Stomach (tissue), 8 donors: ENCODE measurements at regions not wholly inside any gene's neighbourhood (a gene's known extent, or its start where the extent isn't known, plus 50 kb on each side); places are given as distances from the start of the nearest gene placed in this dataset.

Experiments used
- DNase-seq, 2 donors: peaks; one replicate each; pipeline versions ENCODE4 v3.0.0 to v3.0.0-alpha.2; 2013 to 2019
- H3K27ac ChIP-seq, 5 donors: fragments of 200-600 bp in 4 of 5; sonication (generic) in 4 of 5; one replicate each; pipeline ENCODE4 v1.5.1; 2013 to 2019; ENCODE audit warnings: mild to moderate bottlenecking in 1 of 5, moderate library complexity in 1 of 5
- H3K27me3 ChIP-seq, 3 donors: fragments of 200-600 bp; sonication (generic); one replicate each; pipeline ENCODE4 v1.5.1; 2017 to 2019; ENCODE audit warnings: mixed run types in 1 of 3
- H3K36me3 ChIP-seq, 4 donors: fragments of 200-600 bp; sonication (generic); 1 replicate in 3 of 4; 2 replicates in 1 of 4; pipeline ENCODE4 v1.5.1; 2016 to 2019
- H3K4me1 ChIP-seq, 4 donors: fragments of 200-600 bp; sonication (generic); one replicate each; pipeline ENCODE4 v1.5.1; 2016 to 2019
- H3K4me3 ChIP-seq, 4 donors: fragments of 200-600 bp; sonication (generic) in 3 of 4; one replicate each; pipeline ENCODE4 v1.5.1; 2016 to 2019; ENCODE audit warnings: mild to moderate bottlenecking in 1 of 4
- H3K9me3 ChIP-seq, 4 donors: fragments of 200-600 bp; sonication (generic); one replicate each; pipeline ENCODE4 v1.5.1; 2016 to 2019
- EP300 ChIP-seq: sonication (generic); formaldehyde crosslinking; IDR thresholded peaks from one replicate; pipeline ENCODE4 v1.6.1; 2017; ENCODE audit warnings: antibody characterized with exemption
- POLR2A ChIP-seq, 4 donors: fragments of 450-650 bp; IDR thresholded peaks; one replicate each; pipeline ENCODE4 v1.6.1; 2016; ENCODE audit warnings: antibody characterized with exemption in 4 of 4, control low read depth in 2 of 4, mild to moderate bottlenecking in 1 of 4, moderate library complexity in 1 of 4
- POLR2AphosphoS5 ChIP-seq, 3 donors: sonication (generic); formaldehyde crosslinking; IDR thresholded peaks; one replicate each; pipeline ENCODE4 v1.6.1; 2016; ENCODE audit warnings: antibody characterized with exemption in 3 of 3
- WGBS, 5 donors: extraction: QIAGEN DNeasy Blood & Tissue Kit in 3 of 5; methylation state at CpG; one replicate each; pipeline versions ENCODE4 v1.1.5 to v1.1.7; 2013 to 2018; 5-methylcytosine and 5-hydroxymethylcytosine counted together
- intact Hi-C: fragments of 100-400 bp; cut with DNase I; formaldehyde crosslinking; loops from one replicate; pipeline ENCODE4 v1.15.1; 2023; ENCODE audit warnings: low total_unique reads
- TF ChIP-seq, protein P1 (sequence below), 7 experiments: fragments of 450-650 bp in 4 of 7; fragments of 200-600 bp in 3 of 7; sonication (generic) in 3 of 7; IDR thresholded peaks; one replicate each; pipeline ENCODE4 v1.5.1; 2016 to 2019; ENCODE audit warnings: antibody characterized with exemption in 7 of 7, control low read depth in 2 of 7, mild to moderate bottlenecking in 1 of 7
- donor health status: healthy with polysubstance abuse.
- donor health status: Bipolar disorder and iron deficiency.
- donor health status: healthy.

DNA sequence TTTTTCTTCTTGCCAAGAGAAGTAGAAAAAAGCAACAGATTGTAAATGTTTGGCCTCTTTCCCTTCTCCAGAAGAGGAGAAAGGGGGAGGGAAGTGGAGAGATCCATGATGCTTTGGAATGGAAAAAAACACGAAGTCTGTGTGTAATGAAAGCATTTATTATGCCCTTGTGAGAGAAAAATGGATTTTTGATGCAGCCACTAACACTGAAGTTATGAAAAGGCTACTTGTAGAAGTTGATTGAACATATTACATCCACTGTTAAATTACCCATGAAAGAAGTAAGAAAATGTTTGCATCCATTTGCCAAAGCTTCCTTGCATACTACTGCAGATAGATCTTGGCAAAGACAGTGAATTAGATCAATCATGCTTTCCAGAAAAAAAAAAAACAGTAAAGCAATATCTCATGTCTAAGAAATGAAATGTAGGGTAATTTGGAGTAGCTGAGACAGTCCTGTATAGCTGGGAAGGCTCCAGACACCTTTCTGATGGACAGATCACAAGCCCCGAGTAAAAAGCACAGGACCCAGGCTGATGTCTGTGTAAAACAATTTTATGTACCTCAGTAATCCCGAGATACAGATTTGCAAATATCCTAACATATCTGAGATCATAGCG lies 295.5 kb downstream of the PLOD2 start:
- no peaks in the 10 kb centered on the region for H3K27me3 ChIP-seq
- TF ChIP-seq POLR2A (IDR thresholded peaks at IDR 0.05) (no peak), POLR2AphosphoS5 (IDR thresholded peaks at IDR 0.05) (no peak), EP300 (no peak)
- TF ChIP-seq, protein P1, sequence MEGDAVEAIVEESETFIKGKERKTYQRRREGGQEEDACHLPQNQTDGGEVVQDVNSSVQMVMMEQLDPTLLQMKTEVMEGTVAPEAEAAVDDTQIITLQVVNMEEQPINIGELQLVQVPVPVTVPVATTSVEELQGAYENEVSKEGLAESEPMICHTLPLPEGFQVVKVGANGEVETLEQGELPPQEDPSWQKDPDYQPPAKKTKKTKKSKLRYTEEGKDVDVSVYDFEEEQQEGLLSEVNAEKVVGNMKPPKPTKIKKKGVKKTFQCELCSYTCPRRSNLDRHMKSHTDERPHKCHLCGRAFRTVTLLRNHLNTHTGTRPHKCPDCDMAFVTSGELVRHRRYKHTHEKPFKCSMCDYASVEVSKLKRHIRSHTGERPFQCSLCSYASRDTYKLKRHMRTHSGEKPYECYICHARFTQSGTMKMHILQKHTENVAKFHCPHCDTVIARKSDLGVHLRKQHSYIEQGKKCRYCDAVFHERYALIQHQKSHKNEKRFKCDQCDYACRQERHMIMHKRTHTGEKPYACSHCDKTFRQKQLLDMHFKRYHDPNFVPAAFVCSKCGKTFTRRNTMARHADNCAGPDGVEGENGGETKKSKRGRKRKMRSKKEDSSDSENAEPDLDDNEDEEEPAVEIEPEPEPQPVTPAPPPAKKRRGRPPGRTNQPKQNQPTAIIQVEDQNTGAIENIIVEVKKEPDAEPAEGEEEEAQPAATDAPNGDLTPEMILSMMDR (IDR thresholded peaks at IDR 0.05), result no peak
- H3K36me3 ChIP-seq, result no peaks in the 10 kb centered on the region
- H3K4me1 ChIP-seq, result peaks cover 0 to 6% (median 0%) of the 10 kb centered on the region in 4 donors
- no peak overlapping the region for H3K27ac ChIP-seq
- intact Hi-C loops, result no loop called here
- peak in 1 of 2 donors; percentile 63 for DNase-seq
- no peak overlapping the region for H3K4me3 ChIP-seq
- 52 to 69% (median 61%) methylated on average over 4 of the region's 4 CpGs for WGBS, 5 donors
- H3K9me3 ChIP-seq, result no peaks in the 10 kb centered on the region

DNA sequence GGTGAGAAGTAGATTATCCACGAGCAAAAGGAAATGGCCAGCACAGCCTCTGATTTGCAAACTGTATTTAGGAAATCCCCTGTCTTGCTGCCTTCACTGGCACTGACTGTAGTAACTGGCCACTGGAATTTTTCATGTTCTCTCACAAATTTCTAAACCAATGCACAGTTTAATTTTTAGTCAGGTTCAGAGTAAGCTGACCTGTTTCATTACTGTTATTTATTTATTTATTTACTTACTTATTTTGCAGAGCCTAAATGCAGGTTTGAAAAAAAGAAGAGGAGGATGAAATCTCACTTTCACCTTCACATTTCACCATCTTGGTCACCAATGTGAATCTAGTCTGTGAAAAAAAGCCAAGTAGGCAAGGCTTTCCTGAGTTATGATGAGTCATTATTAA lies 291.0 kb downstream of the PLOD2 start:
- peaks cover 0 to under 1% (median 0%) of the 10 kb centered on the region in 4 donors for H3K9me3 ChIP-seq
- H3K27ac ChIP-seq, result no peak overlapping the region
- no peaks in the 10 kb centered on the region for H3K36me3 ChIP-seq
- DNase-seq, result no peak
- H3K27me3 ChIP-seq, result no peaks in the 10 kb centered on the region
- H3K4me3 ChIP-seq, result no peak overlapping the region
- WGBS, 5 donors, result 33 to 55% (median 43%) methylated on average over 1 of the region's 1 CpG
- intact Hi-C loops, result no loop called here
- TF ChIP-seq POLR2AphosphoS5 (IDR thresholded peaks at IDR 0.05), result no peak
- no peak for TF ChIP-seq POLR2A (IDR thresholded peaks at IDR 0.05)
- TF ChIP-seq, protein P1 (IDR thresholded peaks at IDR 0.05), result no peak
- TF ChIP-seq EP300, result no peak
- peaks cover 0 to 6% (median 0%) of the 10 kb centered on the region in 4 donors for H3K4me1 ChIP-seq

DNA sequence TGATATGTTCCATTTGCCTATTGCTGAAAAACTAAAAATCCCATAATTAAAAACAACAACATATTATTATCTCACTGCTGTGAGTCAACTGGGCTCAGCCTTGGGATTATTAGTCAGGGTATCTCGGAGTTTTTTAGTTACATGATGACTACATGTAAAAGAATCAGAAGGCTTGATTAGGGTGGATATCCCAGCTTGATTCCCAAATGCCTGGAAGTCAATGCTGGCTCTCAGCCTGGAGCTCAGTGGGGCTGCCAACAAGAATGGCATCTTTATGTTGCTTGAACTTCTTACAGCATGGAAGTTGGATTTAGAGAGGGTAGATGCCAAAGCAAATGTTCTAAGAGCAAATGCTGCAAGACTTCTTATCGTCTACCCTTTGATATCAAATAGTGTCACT lies 278.5 kb downstream of the PLOD2 start:
- peak in 1 of 2 donors; percentile 47 for DNase-seq
- Histone ChIP-seq H3K27me3 (no peaks in the 10 kb centered on the region), H3K4me1 (no peaks in the 10 kb centered on the region), H3K36me3 (no peaks in the 10 kb centered on the region), H3K9me3 (peaks cover 0 to 10% (median 0%) of the 10 kb centered on the region in 4 donors), H3K4me3 (no peak overlapping the region), H3K27ac (no peak overlapping the region)
- 30 to 70% (median 50%) methylated on average over 2 of the region's 2 CpGs for WGBS, 5 donors
- TF ChIP-seq POLR2A (IDR thresholded peaks at IDR 0.05) (no peak), EP300 (no peak), POLR2AphosphoS5 (IDR thresholded peaks at IDR 0.05) (no peak)
- TF ChIP-seq, protein P1 (IDR thresholded peaks at IDR 0.05), result no peak
- intact Hi-C loops, result no loop called here

DNA sequence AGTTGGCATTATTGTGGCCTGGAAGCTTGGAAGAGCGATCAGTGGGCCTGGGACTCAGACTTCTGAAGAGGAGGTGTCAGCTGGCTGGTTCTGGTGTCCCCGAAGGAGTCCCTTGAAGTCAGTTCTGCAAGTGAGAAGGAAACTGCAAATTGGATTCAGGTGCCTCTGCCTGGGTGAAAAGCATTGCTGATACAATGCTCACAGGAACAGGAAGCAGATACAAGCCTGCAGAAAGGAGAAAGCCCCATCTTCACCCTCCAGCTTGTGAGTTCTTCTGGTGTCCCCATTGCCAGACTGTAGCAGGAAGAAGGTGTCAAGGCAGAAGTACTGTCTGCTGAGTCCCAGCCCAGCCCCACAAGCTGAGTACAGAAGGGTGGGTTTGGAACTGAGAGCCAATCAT lies 271.3 kb downstream of the PLOD2 start:
- no peaks in the 10 kb centered on the region for H3K4me1 ChIP-seq
- no peak for DNase-seq
- H3K36me3 ChIP-seq, result no peaks in the 10 kb centered on the region
- no peak overlapping the region for H3K27ac ChIP-seq
- no peak for TF ChIP-seq EP300
- TF ChIP-seq, protein P1 (IDR thresholded peaks at IDR 0.05), result no peak
- TF ChIP-seq POLR2AphosphoS5 (IDR thresholded peaks at IDR 0.05), result no peak
- TF ChIP-seq POLR2A (IDR thresholded peaks at IDR 0.05), result no peak
- H3K4me3 ChIP-seq, result no peak overlapping the region
- H3K9me3 ChIP-seq, result no peaks in the 10 kb centered on the region
- intact Hi-C loops, result no loop called here
- H3K27me3 ChIP-seq, result no peaks in the 10 kb centered on the region
- 70 to 85% (median 77%) methylated on average over 2 of the region's 2 CpGs for WGBS, 5 donors
